HepG2 (cell line): ENCODE measurements at regions not wholly inside any gene's neighbourhood (a gene's known extent, or its start where the extent isn't known, plus 50 kb on each side); places are given as distances from the start of the nearest gene placed in this dataset.

Source experiments
- DMAP1 ChIP-seq: IDR thresholded peaks from 2 replicates; pipeline ENCODE4 v1.6.1; 2016
- GTF2F1 ChIP-seq: fragments of 150-350 bp; IDR thresholded peaks from 2 replicates; pipeline ENCODE4 v1.6.1; 2014; ENCODE audit warnings: low read length
- RNF2 ChIP-seq: fragments of 450-650 bp; conservative IDR thresholded peaks from 2 replicates; pipeline ENCODE4 v1.6.1; 2016; ENCODE audit warnings: low read depth
- SMARCE1 ChIP-seq: fragments of 450-650 bp; IDR thresholded peaks from 2 replicates; pipeline ENCODE4 v1.6.1; 2017; ENCODE audit warnings: borderline replicate concordance
- TF ChIP-seq, protein P1 (sequence below): sonication (generic); formaldehyde crosslinking; IDR thresholded peaks from 2 replicates; pipeline ENCODE4 v1.8.1; 2023; ENCODE audit warnings: mild to moderate bottlenecking, inconsistent platforms, moderate library complexity, missing genetic modification reagents, borderline replicate concordance

DNA sequence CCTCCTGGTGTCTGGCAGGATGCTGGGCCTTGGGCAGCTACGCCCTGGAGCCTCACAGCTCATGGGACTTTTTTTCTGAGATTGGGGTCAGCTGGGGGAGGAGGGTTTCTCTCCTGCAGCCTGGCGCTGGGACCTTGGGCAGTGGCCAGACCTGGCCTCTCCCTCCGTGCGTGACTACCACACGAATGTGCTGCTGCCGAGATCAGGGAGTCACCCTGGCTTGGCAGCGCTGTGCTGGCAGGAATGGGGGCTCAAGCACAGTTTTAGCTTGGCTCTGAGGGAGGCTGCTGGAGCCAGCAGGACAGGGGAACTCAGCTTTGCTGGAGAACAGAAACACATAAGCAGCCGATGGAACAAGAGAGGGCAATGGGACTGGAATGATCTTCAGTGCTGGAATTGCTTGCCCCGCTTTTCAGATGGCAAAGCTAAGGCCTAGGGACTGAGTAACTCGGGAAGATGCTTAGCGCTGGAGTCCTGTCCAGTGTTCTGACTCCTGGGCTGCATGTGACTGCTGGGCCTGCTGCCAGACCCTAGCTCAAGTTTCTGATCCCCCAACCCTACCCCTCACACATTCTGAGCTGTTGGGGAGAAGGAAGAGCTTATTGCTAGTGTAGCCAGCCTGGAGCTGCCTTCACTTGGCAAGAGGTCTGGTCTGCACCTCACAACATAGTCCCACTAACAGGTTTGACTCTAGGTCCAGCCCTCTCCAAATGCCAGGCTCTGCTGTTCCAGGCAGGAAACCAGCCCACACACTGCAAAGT, 69.9 kb downstream of the NAV1 start:
- TF ChIP-seq SMARCE1 (no peak), GTF2F1 (no peak), RNF2 (no peak), DMAP1 (CRISPR knock-in tag) (no peak)
- TF ChIP-seq, protein P1, sequence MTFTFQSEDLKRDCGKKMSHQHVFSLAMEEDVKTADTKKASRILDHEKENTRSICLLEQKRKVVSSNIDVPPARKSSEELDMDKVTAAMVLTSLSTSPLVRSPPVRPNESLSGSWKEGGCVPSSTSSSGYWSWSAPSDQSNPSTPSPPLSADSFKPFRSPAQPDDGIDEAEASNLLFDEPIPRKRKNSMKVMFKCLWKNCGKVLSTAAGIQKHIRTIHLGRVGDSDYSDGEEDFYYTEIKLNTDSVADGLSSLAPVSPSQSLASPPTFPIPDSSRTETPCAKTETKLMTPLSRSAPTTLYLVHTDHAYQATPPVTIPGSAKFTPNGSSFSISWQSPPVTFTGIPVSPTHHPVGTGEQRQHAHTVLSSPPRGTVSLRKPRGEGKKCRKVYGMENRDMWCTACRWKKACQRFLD (CRISPR knock-in tag): no peak
